ENCODE measurements at regions not wholly inside any gene's neighbourhood (a gene's known extent, or its start where the extent isn't known, plus 50 kb on each side); places are given as distances from the start of the nearest gene placed in this dataset.

GRCh38 chrX:122667667-122668066 is 516.4 kb upstream of the GRIA3 start (continued):
- TF ChIP-seq HDAC6 (IDR thresholded peaks at IDR 0.05; ENCODE audit: low read depth, low read length): no peak
- no peak for TF ChIP-seq MED1 (CRISPR knock-in tag; IDR thresholded peaks at IDR 0.05; ENCODE audit: borderline replicate concordance)

GRCh38 chrX:122703762-122704161 is 480.3 kb upstream of the GRIA3 start:
- no peak overlapping the region for H3K4me2 ChIP-seq (ENCODE audit: insufficient read depth, low read length)
- H3K36me3 ChIP-seq (ENCODE audit: control insufficient read depth, insufficient read depth, low read length): no peaks in the 10 kb centered on the region
- no peaks in the 10 kb centered on the region for H3K4me1 ChIP-seq (replicated peaks in 1 of 2; ENCODE audit: control insufficient read depth in 2 of 2, insufficient read depth in 2 of 2, low read length in 2 of 2)
- H2AFZ ChIP-seq (ENCODE audit: low read depth, low read length): no peak overlapping the region
- no peak for FAIRE-seq
- no peaks in the 10 kb centered on the region for H3K9me1 ChIP-seq (ENCODE audit: control insufficient read depth, insufficient read depth, low read length)
- no peak for DNase-seq (ENCODE audit: extremely low read depth in 1 of 4, low spot score in 3 of 4)
- WGBS (ENCODE audit: insufficient coverage, low coverage, missing lambda C conversion rate): 0% methylated on average over 1 of the region's 1 CpG
- no peak overlapping the region for H3K4me3 ChIP-seq
- no peaks in the 10 kb centered on the region for H4K20me1 ChIP-seq (replicated peaks; ENCODE audit: control insufficient read depth, insufficient read depth, low read length)
- no peaks in the 10 kb centered on the region for H3K9me3 ChIP-seq (replicated peaks; ENCODE audit: control insufficient read depth, insufficient read depth, low read depth, low read length)
- no TSS peak for BruUV-seq (replicated peaks)
- no peaks in the 10 kb centered on the region for H3K27me3 ChIP-seq (ENCODE audit: control insufficient read depth in 2 of 2, insufficient read depth in 2 of 2, low read length in 2 of 2)
- POLR2A ChIA-PET: no interaction called here
- no peak overlapping the region for H3K9ac ChIP-seq (ENCODE audit: insufficient read depth in 1 of 2, low read depth in 2 of 2, low read length in 2 of 2)
- TF ChIP-seq TBL1XR1 (IDR thresholded peaks at IDR 0.05; ENCODE audit: low read length in 2 of 2) (no peak), NFRKB (IDR thresholded peaks at IDR 0.05; ENCODE audit: low read depth) (no peak), BRD4 (IDR thresholded peaks at IDR 0.05) (no peak), HDAC1 (IDR thresholded peaks at IDR 0.05) (no peak), SAFB (IDR thresholded peaks at IDR 0.05; ENCODE audit: borderline replicate concordance, low read depth, low read length) (no peak), RUNX1 (IDR thresholded peaks at IDR 0.05; ENCODE audit: low read depth) (no peak), ZFP36 (IDR thresholded peaks at IDR 0.05; ENCODE audit: low read depth, low read length, partially characterized antibody) (no peak), NFIC (IDR thresholded peaks at IDR 0.05) (no peak), CCAR2 (IDR thresholded peaks at IDR 0.05; ENCODE audit: low read depth, low read length) (no peak), ZNF347 (CRISPR knock-in tag; IDR thresholded peaks at IDR 0.05; ENCODE audit: low read depth) (no peak)
- CTCF ChIA-PET (ENCODE audit: low intra/inter-chr PET ratio): no interaction called here
- no peak overlapping the region for H3K27ac ChIP-seq (ENCODE audit: extremely low read depth, low read depth, low read length)
- in situ Hi-C loops (cut with MboI) (no loop called here), intact Hi-C loops (cut with micrococcal nuclease) (no loop called here)
- ATAC-seq: no peak
- no peaks in the 10 kb centered on the region for H3K79me2 ChIP-seq (ENCODE audit: control insufficient read depth, insufficient read depth, low read length)

Data from K562 (cell line).